ENCODE measurements at regions not wholly inside any gene's neighbourhood (a gene's known extent, or its start where the extent isn't known, plus 50 kb on each side); places are given as distances from the start of the nearest gene placed in this dataset.

GRCh38 chr11:70834277-70834940 lies 418.0 kb downstream of the SHANK2 start:
- DNase-seq, result peak; percentile 49
- H3K23ac ChIP-seq (ENCODE audit: insufficient read length, low read depth, low read length), result no peak overlapping the region
- H3K27ac ChIP-seq (ENCODE audit: insufficient read length, low read depth, low read length), result no peak overlapping the region

More at GRCh38 chr11:70834277-70834940, 418.0 kb downstream of the SHANK2 start:
- WGBS (ENCODE audit: extremely low coverage, insufficient read length, low lambda C conversion rate), result no CpG with 5 or more reads among the region's 14 CpGs
- Histone ChIP-seq H3K79me2 (ENCODE audit: insufficient read depth, low read length) (no peaks in the 10 kb centered on the region), H3K4ac (ENCODE audit: low read depth, low read length) (no peak overlapping the region), H2AFZ (ENCODE audit: low read length) (no peak overlapping the region), H2BK15ac (ENCODE audit: low read depth, low read length) (no peak overlapping the region), H3K27me3 (ENCODE audit: insufficient read depth, low read length) (no peaks in the 10 kb centered on the region), H3K14ac (ENCODE audit: insufficient read depth, low read length) (no peak overlapping the region), H4K5ac (ENCODE audit: insufficient read length, low read depth, low read length) (no peak overlapping the region), H3K23me2 (ENCODE audit: insufficient read length, low read depth, low read length, poor library complexity, severe bottlenecking) (no peaks in the 10 kb centered on the region), H2BK20ac (ENCODE audit: low read depth, low read length, poor library complexity, severe bottlenecking) (no peak overlapping the region), H4K20me1 (ENCODE audit: control insufficient read depth, insufficient read depth, insufficient read length) (peaks cover 5% of the 10 kb centered on the region), H2BK12ac (ENCODE audit: insufficient read length, low read depth, low read length) (no peak overlapping the region), H4K8ac (replicated peaks; ENCODE audit: insufficient read length, low read depth, low read length) (no peak overlapping the region), H3K9ac (ENCODE audit: extremely low read depth, insufficient read length, low read length) (no peak overlapping the region), H3K9me3 (ENCODE audit: control insufficient read depth, low read depth, low read length) (no peaks in the 10 kb centered on the region), H2BK5ac (ENCODE audit: insufficient read length, low read length) (no peak overlapping the region), H3K56ac (ENCODE audit: insufficient read length, low read depth, low read length) (no peak overlapping the region), H2AK5ac (ENCODE audit: insufficient read length, low read length) (no peak overlapping the region), H3K79me1 (ENCODE audit: insufficient read depth, low read depth, low read length, poor library complexity, severe bottlenecking) (no peaks in the 10 kb centered on the region), H2BK120ac (ENCODE audit: low read depth, low read length, poor library complexity, severe bottlenecking) (no peak overlapping the region), H3K4me1 (ENCODE audit: insufficient read depth, low read length) (peaks cover 2% of the 10 kb centered on the region; the same call in 1 of the 2 replicates), H4K91ac (ENCODE audit: insufficient read length, low read depth, low read length) (no peak overlapping the region), H3K18ac (ENCODE audit: insufficient read length, low read depth, low read length) (no peak overlapping the region), H3K4me2 (ENCODE audit: insufficient read depth, insufficient read length, low read length) (no peak overlapping the region), H3T11ph (ENCODE audit: low read length) (no peak overlapping the region)
- Mint-ChIP-seq H3K27me3 (ENCODE audit: low read depth) (peaks cover 1% of the 10 kb centered on the region; the same call in 1 of the 2 replicates), H3K4me3 (peak overlapping the region; percentile 14 to 36; a peak in 3 of 5 replicates), H3K4me1 (peaks cover 35 to 56% of the 10 kb centered on the region in 2 experiments), H3K36me3 (ENCODE audit: insufficient read depth in 1 of 3, low read depth in 3 of 3) (peaks cover 0 to 9% (median 5%) of the 10 kb centered on the region in 3 experiments; a peak in 4 of 7 replicates), H3K9me3 (peaks cover 0 to 5% of the 10 kb centered on the region in 2 experiments; a peak in 2 of 5 replicates), H3K27ac (peak overlapping the region; percentile 79 to 95 (median 90); a peak in 6 of 7 replicates)
- no peak for TF ChIP-seq CTCF (conservative IDR thresholded peaks at IDR 0.05)
